ENCODE measurements at regions not wholly inside any gene's neighbourhood (a gene's known extent, or its start where the extent isn't known, plus 50 kb on each side); places are given as distances from the start of the nearest gene placed in this dataset.
"Not testable (repeated sequence)": the region's sequence is repeated elsewhere in the genome, so short reads cannot be mapped to it uniquely, and the experiment has no call there.

GRCh38 chr2:136327162-136327852 lies 209.4 kb upstream of the CXCR4 start:
- FAIRE-seq (no peak), DNase-seq (ENCODE audit: low spot score) (peak; percentile 44)

GRCh38 chr2:136325844-136326331 lies 207.9 kb upstream of the CXCR4 start:
- DNase-seq (ENCODE audit: low spot score) (no peak), FAIRE-seq (no peak)

GRCh38 chr2:136324966-136325365 lies 207.0 kb upstream of the CXCR4 start:
- no peak for FAIRE-seq
- DNase-seq (ENCODE audit: low spot score): no peak

- FAIRE-seq (no peak), DNase-seq (ENCODE audit: low spot score) (no peak)
Observed at GRCh38 chr2:136323935-136324334, 206.0 kb upstream of the CXCR4 start.

GRCh38 chr2:136323195-136323594 lies 205.2 kb upstream of the CXCR4 start:
- FAIRE-seq: no peak
- no peak for DNase-seq (ENCODE audit: low spot score)

GRCh38 chr2:136322428-136322827 lies 204.5 kb upstream of the CXCR4 start:
- no peak for DNase-seq (ENCODE audit: low spot score)
- FAIRE-seq: no peak

- no peak for FAIRE-seq
- DNase-seq (ENCODE audit: low spot score): no peak
Observed at GRCh38 chr2:136319651-136320050, 201.7 kb upstream of the CXCR4 start.

- FAIRE-seq: no peak
- no peak for DNase-seq (ENCODE audit: low spot score)
Observed at GRCh38 chr2:136319237-136319636, 201.3 kb upstream of the CXCR4 start.

GRCh38 chr2:136314240-136314639 lies 196.3 kb upstream of the CXCR4 start:
- FAIRE-seq: no peak
- no peak for DNase-seq (ENCODE audit: low spot score)

GRCh38 chr2:136312568-136312967 lies 194.6 kb upstream of the CXCR4 start:
- not testable (repeated sequence) for DNase-seq (ENCODE audit: low spot score); FAIRE-seq

GRCh38 chr2:136310797-136311603 lies 193.1 kb upstream of the CXCR4 start:
- FAIRE-seq: no peak
- DNase-seq (ENCODE audit: low spot score): no peak

- no peak for DNase-seq (ENCODE audit: low spot score)
Observed at GRCh38 chr2:136310005-136310495, 192.1 kb upstream of the CXCR4 start.

GRCh38 chr2:136308611-136309010 lies 190.7 kb upstream of the CXCR4 start:
- DNase-seq (ENCODE audit: low spot score) (no peak), FAIRE-seq (no peak)

More at GRCh38 chr2:136310005-136310495, 192.1 kb upstream of the CXCR4 start:
- FAIRE-seq: no peak

GRCh38 chr2:136306836-136307235 lies 188.9 kb upstream of the CXCR4 start:
- no peak for FAIRE-seq
- no peak for DNase-seq (ENCODE audit: low spot score)

- FAIRE-seq (no peak), DNase-seq (ENCODE audit: low spot score) (no peak)
Observed at GRCh38 chr2:136305517-136306192, 187.7 kb upstream of the CXCR4 start.

GRCh38 chr2:136301006-136301405 lies 183.1 kb upstream of the CXCR4 start:
- DNase-seq (ENCODE audit: low spot score) (no peak), FAIRE-seq (no peak)

GRCh38 chr2:136298631-136299030 lies 180.7 kb upstream of the CXCR4 start:
- no peak for DNase-seq (ENCODE audit: low spot score)
- no peak for FAIRE-seq

GRCh38 chr2:136297994-136298393 lies 180.0 kb upstream of the CXCR4 start:
- FAIRE-seq (no peak), DNase-seq (ENCODE audit: low spot score) (no peak)

GRCh38 chr2:136297312-136297711 lies 179.4 kb upstream of the CXCR4 start:
- FAIRE-seq: no peak

GRCh38 chr2:136295168-136295567 lies 177.2 kb upstream of the CXCR4 start:
- no peak for DNase-seq (ENCODE audit: low spot score)
- FAIRE-seq: no peak

More at GRCh38 chr2:136297312-136297711, 179.4 kb upstream of the CXCR4 start:
- DNase-seq (ENCODE audit: low spot score): no peak

- no peak for FAIRE-seq
- DNase-seq (ENCODE audit: low spot score): no peak
Observed at GRCh38 chr2:136291871-136292270, 173.9 kb upstream of the CXCR4 start.

- FAIRE-seq (no peak), DNase-seq (ENCODE audit: low spot score) (no peak)
Observed at GRCh38 chr2:136290326-136290725, 172.4 kb upstream of the CXCR4 start.

Data from urothelium cell line (cell line).